Mesendoderm (in vitro differentiated cells): ENCODE measurements at regions not wholly inside any gene's neighbourhood (a gene's known extent, or its start where the extent isn't known, plus 50 kb on each side); places are given as distances from the start of the nearest gene placed in this dataset.

Experiments
- DNase-seq: peaks from one replicate; pipeline ENCODE4 v3.0.0; 2013
- H2AK5ac ChIP-seq: 2 replicates; pipeline ENCODE4 v1.6.1; 2013; ENCODE audit warnings: low read length, inconsistent platforms
- H2BK120ac ChIP-seq: 2 replicates; pipeline ENCODE4 v1.6.1; 2013; ENCODE audit warnings: low read depth, mild to moderate bottlenecking, low read length, moderate library complexity, mixed read lengths
- H2BK15ac ChIP-seq: replicated peaks from 2 replicates; pipeline ENCODE4 v1.6.1; 2013; ENCODE audit warnings: low read depth, mild to moderate bottlenecking, moderate library complexity
- H2BK5ac ChIP-seq: 2 replicates; pipeline ENCODE4 v1.6.1; 2013; ENCODE audit warnings: low read length, inconsistent platforms
- H3K18ac ChIP-seq: 2 replicates; pipeline ENCODE4 v1.6.1; 2013; ENCODE audit warnings: mild to moderate bottlenecking, low read length, mixed read lengths
- H3K23ac ChIP-seq: one replicate; pipeline ENCODE4 v1.6.1; 2013; ENCODE audit warnings: low read length
- H3K27ac ChIP-seq: 2 replicates; pipeline ENCODE4 v1.5.1; 2013; ENCODE audit warnings: low read depth, mild to moderate bottlenecking, inconsistent platforms, low read length, moderate library complexity
- H3K27me3 ChIP-seq: 2 replicates; pipeline ENCODE4 v1.6.1; 2013; ENCODE audit warnings: low read length, control low read depth, mild to moderate bottlenecking, inconsistent platforms; ENCODE audit not compliant: insufficient read depth, poor library complexity
- H3K36me3 ChIP-seq: 2 replicates; pipeline ENCODE4 v1.6.1; 2013; ENCODE audit warnings: low read length, inconsistent platforms; ENCODE audit not compliant: control insufficient read depth, insufficient read depth
- H3K4ac ChIP-seq: one replicate; pipeline ENCODE4 v1.6.1; 2013; ENCODE audit warnings: low read depth, mild to moderate bottlenecking, low read length, moderate library complexity
- H3K4me1 ChIP-seq: 2 replicates; pipeline ENCODE4 v1.6.1; 2013; ENCODE audit warnings: low read depth, low read length, inconsistent platforms; ENCODE audit not compliant: control insufficient read depth
- H3K4me2 ChIP-seq: 2 replicates; pipeline ENCODE4 v1.6.1; 2013; ENCODE audit warnings: low read length
- H3K4me3 ChIP-seq: 2 replicates; pipeline ENCODE4 v1.5.1; 2013; ENCODE audit warnings: mild to moderate bottlenecking, low read length
- H3K56ac ChIP-seq: one replicate; pipeline ENCODE4 v1.6.1; 2013; ENCODE audit warnings: low read length
- H3K79me1 ChIP-seq: 2 replicates; pipeline ENCODE4 v1.6.1; 2013; ENCODE audit warnings: low read length, inconsistent platforms
- H3K79me2 ChIP-seq: 2 replicates; pipeline ENCODE4 v1.6.1; 2013; ENCODE audit warnings: mild to moderate bottlenecking, low read length; ENCODE audit not compliant: control insufficient read depth, insufficient read depth
- H3K9ac ChIP-seq: 2 replicates; pipeline ENCODE4 v1.6.1; 2013; ENCODE audit warnings: low read length, inconsistent platforms
- H4K5ac ChIP-seq: one replicate; pipeline ENCODE4 v1.6.1; 2013; ENCODE audit warnings: low read length
- H4K8ac ChIP-seq: one replicate; pipeline ENCODE4 v1.6.1; 2013; ENCODE audit warnings: low read depth, mild to moderate bottlenecking, control low read depth, low read length, moderate library complexity
- WGBS: extraction: QIAGEN DNeasy Blood & Tissue Kit; methylation state at CpG from one replicate; pipeline ENCODE4 v1.1.7; 2013; ENCODE audit warnings: low lambda C conversion rate, missing lambda C conversion rate; ENCODE audit not compliant: insufficient coverage; ENCODE audit errors: extremely low coverage; 5-methylcytosine and 5-hydroxymethylcytosine counted together

GRCh38 chr19:29428071-29428470 is 97.7 kb upstream of the VSTM2B start:
- H3K36me3 ChIP-seq, result no peaks in the 10 kb centered on the region
- H2BK120ac ChIP-seq, result no peak overlapping the region
- no peak overlapping the region for H2BK15ac ChIP-seq
- no peaks in the 10 kb centered on the region for H3K79me1 ChIP-seq
- DNase-seq, result no peak
- no peak overlapping the region for H3K23ac ChIP-seq
- no peaks in the 10 kb centered on the region for H3K27me3 ChIP-seq
- no peak overlapping the region for H3K56ac ChIP-seq
- H4K8ac ChIP-seq, result no peak overlapping the region
- H4K5ac ChIP-seq, result no peak overlapping the region
- H3K4ac ChIP-seq, result no peak overlapping the region
- no peak overlapping the region for H3K4me2 ChIP-seq
- H2BK5ac ChIP-seq, result no peak overlapping the region
- no peak overlapping the region for H3K9ac ChIP-seq
- no peak overlapping the region for H3K18ac ChIP-seq
- no peak overlapping the region for H3K4me3 ChIP-seq
- no peak overlapping the region for H2AK5ac ChIP-seq
- no peak overlapping the region for H3K27ac ChIP-seq
- no peaks in the 10 kb centered on the region for H3K4me1 ChIP-seq
- no CpG with 5 or more reads among the region's 7 CpGs for WGBS
- H3K79me2 ChIP-seq, result no peaks in the 10 kb centered on the region

- H4K8ac ChIP-seq, result no peak overlapping the region
- H2BK5ac ChIP-seq, result no peak overlapping the region
Observed at GRCh38 chr19:29429021-29429420, 96.8 kb upstream of the VSTM2B start.

DNA sequence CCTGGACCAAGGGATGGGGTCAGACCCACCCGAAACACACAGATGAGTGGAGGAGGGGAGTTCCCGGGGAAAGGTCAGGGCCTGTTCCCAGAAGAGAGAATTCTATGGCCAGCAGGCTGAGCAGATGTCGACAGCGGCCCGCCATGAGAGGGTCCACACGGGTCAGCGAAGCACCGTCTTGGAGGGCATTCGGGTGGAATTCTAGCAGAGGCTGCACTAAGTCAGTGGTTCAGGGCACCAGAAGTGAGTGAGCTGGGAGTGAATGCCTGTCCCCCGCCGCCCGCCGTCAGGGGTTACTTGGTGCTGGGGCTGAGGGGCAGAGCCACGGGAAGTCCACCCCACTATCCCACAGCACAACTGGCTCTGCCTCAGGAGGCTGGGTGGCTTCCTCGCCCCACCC is 96.2 kb upstream of the VSTM2B start:
- no peak overlapping the region for H3K23ac ChIP-seq
- no peak overlapping the region for H3K27ac ChIP-seq
- no peak overlapping the region for H2BK120ac ChIP-seq
- H3K9ac ChIP-seq, result no peak overlapping the region
- no peak overlapping the region for H2BK15ac ChIP-seq
- no peak overlapping the region for H3K18ac ChIP-seq
- H4K5ac ChIP-seq, result no peak overlapping the region
- no peaks in the 10 kb centered on the region for H3K36me3 ChIP-seq
- no peaks in the 10 kb centered on the region for H3K27me3 ChIP-seq
- WGBS, result no CpG with 5 or more reads among the region's 15 CpGs
- no peak overlapping the region for H2BK5ac ChIP-seq
- no peaks in the 10 kb centered on the region for H3K79me2 ChIP-seq
- no peak overlapping the region for H3K56ac ChIP-seq
- no peak overlapping the region for H3K4ac ChIP-seq
- H4K8ac ChIP-seq, result no peak overlapping the region
- no peaks in the 10 kb centered on the region for H3K4me1 ChIP-seq
- H2AK5ac ChIP-seq, result no peak overlapping the region
- no peak overlapping the region for H3K4me2 ChIP-seq
- H3K79me1 ChIP-seq, result no peaks in the 10 kb centered on the region
- DNase-seq, result no peak
- H3K4me3 ChIP-seq, result no peak overlapping the region

More at GRCh38 chr19:29429021-29429420, 96.8 kb upstream of the VSTM2B start:
- no peaks in the 10 kb centered on the region for H3K79me2 ChIP-seq
- no peak overlapping the region for H3K4me3 ChIP-seq
- no peaks in the 10 kb centered on the region for H3K36me3 ChIP-seq
- no peak for DNase-seq
- no peaks in the 10 kb centered on the region for H3K79me1 ChIP-seq
- H3K4me1 ChIP-seq, result no peaks in the 10 kb centered on the region
- H3K23ac ChIP-seq, result no peak overlapping the region
- H2BK120ac ChIP-seq, result no peak overlapping the region
- WGBS, result no CpG with 5 or more reads among the region's 9 CpGs
- H3K4me2 ChIP-seq, result no peak overlapping the region
- no peak overlapping the region for H3K27ac ChIP-seq
- H3K4ac ChIP-seq, result no peak overlapping the region
- no peak overlapping the region for H2BK15ac ChIP-seq
- H2AK5ac ChIP-seq, result no peak overlapping the region
- H3K9ac ChIP-seq, result no peak overlapping the region
- H3K18ac ChIP-seq, result no peak overlapping the region
- H3K56ac ChIP-seq, result no peak overlapping the region
- no peak overlapping the region for H4K5ac ChIP-seq
- no peaks in the 10 kb centered on the region for H3K27me3 ChIP-seq

DNA sequence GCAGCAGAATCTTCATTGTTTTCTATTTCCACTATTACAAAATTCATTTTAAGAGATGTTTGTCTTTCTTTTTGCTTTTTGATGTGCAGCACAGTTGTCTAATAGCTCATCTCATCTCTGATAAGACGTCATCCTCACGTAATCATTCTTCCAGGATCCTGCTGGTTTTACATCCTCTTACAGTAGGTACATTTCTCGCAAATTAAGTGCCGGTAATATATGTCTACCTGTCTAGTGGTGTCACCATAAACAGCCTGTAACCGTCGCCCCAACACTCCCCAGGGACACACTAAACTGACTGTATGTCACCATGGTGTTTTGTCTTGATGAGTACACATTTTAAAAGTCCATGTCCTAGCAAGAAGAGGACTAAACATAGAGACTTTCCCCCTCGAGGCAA is 94.5 kb upstream of the VSTM2B start:
- Histone ChIP-seq H2BK120ac (no peak overlapping the region), H3K4me1 (no peaks in the 10 kb centered on the region), H4K8ac (no peak overlapping the region), H3K79me2 (no peaks in the 10 kb centered on the region), H3K9ac (no peak overlapping the region), H3K18ac (no peak overlapping the region), H3K27ac (no peak overlapping the region), H3K4me3 (no peak overlapping the region), H2BK15ac (no peak overlapping the region), H3K4me2 (no peak overlapping the region), H3K4ac (no peak overlapping the region), H4K5ac (no peak overlapping the region), H2AK5ac (no peak overlapping the region), H3K23ac (no peak overlapping the region), H3K79me1 (no peaks in the 10 kb centered on the region), H2BK5ac (no peak overlapping the region), H3K56ac (no peak overlapping the region), H3K27me3 (no peaks in the 10 kb centered on the region), H3K36me3 (no peaks in the 10 kb centered on the region)
- WGBS, result no CpG with 5 or more reads among the region's 7 CpGs
- no peak for DNase-seq

GRCh38 chr19:29432677-29433076 is 93.1 kb upstream of the VSTM2B start:
- no peaks in the 10 kb centered on the region for H3K79me2 ChIP-seq
- H2BK15ac ChIP-seq, result no peak overlapping the region
- no peak overlapping the region for H3K23ac ChIP-seq
- H4K8ac ChIP-seq, result no peak overlapping the region
- no peaks in the 10 kb centered on the region for H3K27me3 ChIP-seq
- H3K4me2 ChIP-seq, result no peak overlapping the region
- H2AK5ac ChIP-seq, result no peak overlapping the region
- H3K4ac ChIP-seq, result no peak overlapping the region
- no peak overlapping the region for H4K5ac ChIP-seq
- no peaks in the 10 kb centered on the region for H3K79me1 ChIP-seq
- no CpG with 5 or more reads among the region's 5 CpGs for WGBS
- no peak overlapping the region for H3K9ac ChIP-seq
- no peak overlapping the region for H3K18ac ChIP-seq
- H3K4me3 ChIP-seq, result no peak overlapping the region
- H3K36me3 ChIP-seq, result no peaks in the 10 kb centered on the region
- H3K4me1 ChIP-seq, result no peaks in the 10 kb centered on the region
- H3K27ac ChIP-seq, result no peak overlapping the region
- no peak for DNase-seq
- H2BK5ac ChIP-seq, result no peak overlapping the region
- no peak overlapping the region for H3K56ac ChIP-seq
- no peak overlapping the region for H2BK120ac ChIP-seq

DNA sequence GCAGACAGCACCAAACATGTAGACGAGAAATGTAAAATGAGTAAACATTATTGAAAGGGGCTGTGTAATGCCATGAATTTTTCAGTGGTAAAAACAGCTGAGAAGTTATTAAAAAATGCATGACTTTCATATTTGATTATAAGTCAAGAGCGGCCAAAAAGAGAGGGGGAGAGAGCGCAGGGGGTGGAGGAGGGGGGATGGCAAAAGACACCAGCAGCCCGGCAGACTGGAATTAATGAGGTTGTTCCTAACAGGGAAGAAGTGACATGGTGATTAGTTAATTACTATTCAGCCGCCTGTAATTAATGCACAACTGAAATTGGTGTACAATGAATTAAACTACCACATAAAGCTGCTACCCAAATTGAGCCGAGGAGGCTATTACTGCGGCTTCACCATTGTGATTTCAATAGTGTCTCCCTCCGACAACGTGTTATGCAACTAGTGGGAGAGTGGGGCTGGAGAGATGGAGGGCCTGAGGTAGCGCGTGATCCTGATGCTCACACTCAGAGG is 89.1 kb upstream of the VSTM2B start:
- no peak for DNase-seq
- Histone ChIP-seq H3K4ac (no peak overlapping the region), H2BK15ac (no peak overlapping the region), H2BK120ac (no peak overlapping the region), H4K5ac (no peak overlapping the region), H4K8ac (no peak overlapping the region), H3K4me3 (no peak overlapping the region), H3K27ac (no peak overlapping the region), H2BK5ac (no peak overlapping the region), H3K4me1 (no peaks in the 10 kb centered on the region), H3K36me3 (no peaks in the 10 kb centered on the region), H3K79me1 (no peaks in the 10 kb centered on the region), H3K79me2 (no peaks in the 10 kb centered on the region), H3K27me3 (no peaks in the 10 kb centered on the region), H3K18ac (no peak overlapping the region), H3K23ac (no peak overlapping the region), H3K9ac (no peak overlapping the region), H3K56ac (no peak overlapping the region), H2AK5ac (no peak overlapping the region), H3K4me2 (no peak overlapping the region)
- no CpG with 5 or more reads among the region's 11 CpGs for WGBS
